KG1 (cell line): ENCODE measurements at regions not wholly inside any gene's neighbourhood (a gene's known extent, or its start where the extent isn't known, plus 50 kb on each side); places are given as distances from the start of the nearest gene placed in this dataset.
"Not testable (repeated sequence)": the region's sequence is repeated elsewhere in the genome, so short reads cannot be mapped to it uniquely, and the experiment has no call there.

Experiments used
- DNase-seq: peaks from one replicate; lab custom pipeline; 2025; lab: John Stamatoyannopoulos, UW

DNA sequence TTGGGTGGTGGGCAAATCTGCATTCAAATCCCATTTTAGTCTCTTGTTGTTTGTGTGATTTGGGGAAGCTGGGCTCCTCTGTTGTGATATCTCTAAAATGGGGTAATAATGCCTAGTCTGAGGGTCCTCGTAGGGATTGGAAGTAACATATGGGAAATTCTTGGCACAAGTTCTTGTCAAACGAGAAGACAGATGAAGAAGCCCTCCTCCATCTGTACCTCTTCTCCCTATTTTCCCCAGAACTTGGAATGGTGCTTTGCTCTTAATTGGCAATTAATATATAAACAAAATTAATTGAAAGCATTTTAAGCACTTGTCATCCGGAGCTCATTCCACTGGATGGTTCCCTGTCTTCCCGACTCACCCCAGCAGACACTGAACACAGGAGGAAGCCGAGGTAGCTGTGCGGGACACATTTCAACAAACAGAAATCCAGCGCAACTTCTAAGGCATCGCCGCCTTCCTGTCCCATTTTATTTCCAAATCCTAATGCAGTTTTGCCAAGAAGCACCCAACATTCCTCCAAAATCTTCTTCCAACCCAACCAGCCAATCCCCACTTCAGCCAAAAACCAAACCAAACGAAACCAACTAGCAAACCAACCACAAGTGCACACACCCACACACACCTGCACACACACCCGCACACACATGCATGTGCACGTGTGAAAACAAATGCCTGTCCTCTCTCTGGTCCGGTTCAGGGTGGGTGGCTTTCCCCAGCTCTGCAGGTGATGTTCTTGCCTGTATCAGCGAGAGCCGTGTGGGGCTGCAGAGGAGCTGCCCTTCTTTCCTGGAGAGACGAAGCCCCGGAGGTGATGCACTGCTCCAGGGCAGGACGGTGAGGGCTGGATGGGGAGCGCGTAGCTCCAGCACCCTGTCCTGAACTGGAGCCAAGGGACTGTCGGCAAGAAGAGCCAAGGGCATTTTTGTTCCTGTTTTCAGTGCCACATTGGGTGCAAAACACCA, 100.8 kb upstream of the B3GAT1 start:
- DNase-seq = no peak

- DNase-seq = no peak
Observed at GRCh38 chr11:134512061-134512460, 100.0 kb upstream of the B3GAT1 start.

- DNase-seq = no peak
Observed at GRCh38 chr11:134511255-134511654, 99.2 kb upstream of the B3GAT1 start.

GRCh38 chr11:134510233-134511040, 98.4 kb upstream of the B3GAT1 start:
- DNase-seq = no peak

GRCh38 chr11:134509381-134510232, 97.6 kb upstream of the B3GAT1 start:
- DNase-seq = no peak

DNA sequence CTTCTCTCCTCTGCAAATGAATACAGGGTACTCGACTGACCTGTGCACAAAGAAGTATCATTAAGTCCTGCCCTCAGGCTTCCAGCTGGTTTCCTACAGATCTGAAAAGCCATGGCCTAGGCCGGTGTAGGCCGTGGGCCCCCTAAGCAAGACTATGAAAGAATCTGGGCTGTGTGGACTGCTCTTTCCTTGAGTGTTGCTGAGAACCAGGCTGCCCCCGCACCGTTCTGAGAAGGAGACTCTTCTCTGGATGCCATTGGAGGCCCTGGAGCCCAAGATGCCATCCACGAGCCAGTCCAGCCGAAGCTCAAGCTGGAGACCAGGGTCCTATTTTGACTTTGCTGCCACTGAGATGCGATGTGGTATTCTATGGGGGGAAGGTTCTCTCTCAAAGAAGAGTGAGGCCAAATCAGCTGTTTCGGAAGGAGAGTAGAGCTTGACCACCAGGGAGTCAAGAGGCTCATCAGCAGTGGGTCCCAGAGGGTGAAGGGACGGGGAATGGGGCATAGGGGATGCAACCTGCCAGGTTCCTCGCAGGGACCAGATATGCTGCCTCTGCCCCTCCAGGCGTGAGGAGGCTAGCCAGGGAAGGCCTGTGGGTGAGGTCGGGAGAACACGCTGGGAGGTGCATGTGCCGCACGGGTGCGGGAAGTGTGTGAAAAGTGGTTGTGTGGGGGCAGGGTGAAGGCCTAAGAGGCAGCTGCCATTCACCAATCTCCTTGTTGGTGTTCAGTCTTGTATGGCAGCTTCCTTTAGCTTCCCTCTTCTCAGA, 96.4 kb upstream of the B3GAT1 start:
- DNase-seq = no peak

- no peak for DNase-seq
Observed at GRCh38 chr11:134506046-134506445, 94.0 kb upstream of the B3GAT1 start.

DNA sequence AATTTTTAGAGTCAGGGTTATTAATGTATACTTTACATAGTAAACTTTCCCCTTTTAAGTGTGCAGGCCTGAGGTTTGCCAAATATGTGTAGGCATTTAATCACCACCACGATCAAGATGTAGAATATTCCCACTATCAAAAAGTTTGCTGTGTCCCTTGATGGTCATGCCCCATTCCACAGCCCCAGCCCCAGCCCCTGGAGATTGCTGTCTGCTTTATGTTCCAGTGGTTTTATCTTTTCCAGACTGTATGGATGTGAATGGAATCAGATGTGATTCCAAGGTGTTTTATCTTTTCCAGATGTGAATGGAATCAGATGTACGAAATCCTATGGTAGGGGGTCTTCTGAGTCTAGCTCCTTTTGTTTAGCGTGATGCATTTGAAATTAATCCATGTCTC, 93.1 kb upstream of the B3GAT1 start:
- no peak for DNase-seq

- DNase-seq = no peak
Observed at GRCh38 chr11:134504146-134504905, 92.3 kb upstream of the B3GAT1 start.

- DNase-seq = no peak
Observed at GRCh38 chr11:134503596-134503995, 91.6 kb upstream of the B3GAT1 start.

DNA sequence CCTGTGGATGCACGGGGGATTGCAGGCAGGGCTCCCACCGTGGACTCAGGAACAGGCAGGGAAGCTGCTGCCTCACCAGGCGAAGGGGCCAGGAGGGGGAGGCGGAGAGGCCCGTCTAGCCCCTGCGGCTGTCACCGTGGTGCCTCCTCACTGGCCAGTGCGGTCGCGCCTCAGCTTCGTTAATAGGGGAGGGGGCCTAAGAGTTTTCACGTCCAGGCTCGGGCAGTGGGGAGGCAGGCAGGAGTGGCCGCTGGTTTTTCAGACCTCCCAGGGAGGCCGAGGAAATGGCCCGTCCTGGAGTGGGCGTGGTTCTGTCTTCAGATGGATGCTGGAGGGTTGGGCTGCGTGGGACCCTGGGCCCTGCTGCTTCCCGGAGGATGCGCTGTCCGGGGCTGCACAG, 91.1 kb upstream of the B3GAT1 start:
- no peak for DNase-seq

- DNase-seq = no peak
Observed at GRCh38 chr11:134502153-134502550, 90.1 kb upstream of the B3GAT1 start.

- no peak for DNase-seq
Observed at GRCh38 chr11:134501406-134502152, 89.5 kb upstream of the B3GAT1 start.

DNA sequence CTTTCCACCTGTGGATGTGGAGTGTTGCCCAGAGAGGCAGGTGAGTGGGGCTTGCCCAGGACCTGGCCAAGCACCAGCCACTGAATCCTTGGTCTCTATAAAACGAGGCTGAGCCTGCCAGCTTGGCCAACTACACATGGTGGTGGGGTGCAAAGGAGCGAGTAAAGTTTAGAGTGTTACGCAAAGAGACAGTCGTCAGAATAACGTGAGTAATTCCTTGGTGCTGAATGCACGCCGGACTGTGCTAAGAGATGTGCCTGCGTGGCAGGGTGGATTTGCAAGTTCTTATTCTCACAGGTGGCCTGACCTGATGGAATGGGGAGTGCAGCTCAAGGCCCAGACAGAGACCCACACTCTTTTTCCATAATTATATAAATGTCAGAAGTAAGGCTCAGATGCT, 88.6 kb upstream of the B3GAT1 start:
- no peak for DNase-seq

- DNase-seq = no peak
Observed at GRCh38 chr11:134499990-134500389, 87.9 kb upstream of the B3GAT1 start.

DNA sequence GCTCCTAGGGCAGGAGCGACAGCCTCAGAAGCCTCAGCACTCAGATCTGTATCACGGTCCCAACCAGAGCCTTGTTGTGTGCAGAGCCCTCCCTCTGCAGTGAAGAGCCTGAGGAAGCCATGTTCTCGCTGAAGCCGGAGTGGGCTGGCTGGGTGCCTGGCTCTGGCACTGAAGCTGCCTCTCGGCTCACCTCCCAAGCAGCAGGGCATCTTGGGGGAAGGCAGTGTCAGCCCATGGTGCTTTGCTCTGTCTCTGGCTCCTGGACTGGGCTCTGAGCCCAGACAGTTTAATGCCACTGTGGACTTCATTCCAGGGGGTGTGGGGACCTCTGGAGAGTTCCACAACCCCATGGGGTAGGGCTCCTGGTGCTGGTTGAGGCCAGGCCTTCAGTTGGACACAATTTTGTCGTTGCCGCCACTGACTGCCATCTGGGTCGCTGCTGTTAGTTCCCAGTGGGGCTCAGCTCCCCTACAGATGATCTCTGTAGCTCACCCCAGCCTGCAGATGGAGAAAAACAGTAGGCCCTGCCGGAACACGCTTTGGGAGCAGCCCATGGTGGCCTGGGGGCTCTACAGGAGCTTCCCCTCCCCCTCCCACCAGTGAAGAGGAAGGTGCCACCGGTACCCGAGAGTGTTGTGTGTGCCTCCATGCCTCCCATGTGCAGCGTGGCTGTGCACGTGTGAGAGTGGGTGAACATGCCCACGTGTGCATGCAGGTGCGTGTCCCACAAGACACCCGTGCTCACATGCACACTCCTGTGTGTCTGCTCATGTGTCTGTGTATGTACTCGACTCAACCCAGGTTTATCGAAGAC, 86.5 kb upstream of the B3GAT1 start:
- no peak for DNase-seq

GRCh38 chr11:134497586-134497985, 85.5 kb upstream of the B3GAT1 start:
- no peak for DNase-seq

GRCh38 chr11:134496058-134496457, 84.0 kb upstream of the B3GAT1 start:
- DNase-seq = not testable (repeated sequence)

- DNase-seq = not testable (repeated sequence)
Observed at GRCh38 chr11:134494395-134494794, 82.4 kb upstream of the B3GAT1 start.
